ENCODE measurements at regions not wholly inside any gene's neighbourhood (a gene's known extent, or its start where the extent isn't known, plus 50 kb on each side); places are given as distances from the start of the nearest gene placed in this dataset.

DNA sequence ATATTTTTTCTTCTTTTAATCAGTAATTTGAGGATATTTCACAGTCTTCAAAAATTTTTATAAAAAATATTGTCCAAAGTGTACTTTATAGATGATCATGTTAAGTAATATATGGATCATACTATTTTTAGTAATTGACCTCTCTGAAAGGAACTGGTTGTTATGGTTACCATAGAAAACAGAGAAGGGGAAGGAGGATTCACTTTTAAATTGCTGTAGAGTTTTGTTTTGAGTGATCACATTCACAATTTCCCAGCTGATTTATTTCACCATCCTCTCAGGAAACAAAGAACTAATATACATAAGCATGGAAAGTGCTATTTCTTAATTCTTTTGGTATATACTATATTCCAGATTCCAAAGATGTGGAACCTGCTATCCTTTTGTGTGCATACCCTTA is 56.5 kb upstream of the NREP start:
- Mint-ChIP-seq H3K9me3 (peaks cover 1% of the 10 kb centered on the region; the same call in 1 of the 3 replicates), H3K4me3 (no peak overlapping the region), H3K27me3 (ENCODE audit: insufficient read depth, low read depth, poor library complexity) (no peaks in the 10 kb centered on the region), H3K36me3 (ENCODE audit: low read depth) (no peaks in the 10 kb centered on the region; the same call in 2 of the 3 replicates), H3K4me1 (peaks cover 5% of the 10 kb centered on the region; the same call in 2 of the 3 replicates), H3K27ac (no peak overlapping the region)
- ATAC-seq, result no peak
- TF ChIP-seq JUNB (IDR thresholded peaks at IDR 0.05; ENCODE audit: unreplicated experiment) (no peak), NANOG (IDR thresholded peaks at IDR 0.05; ENCODE audit: borderline replicate concordance) (no peak), EZH2 (IDR thresholded peaks at IDR 0.05; ENCODE audit: low read depth, unreplicated experiment) (no peak), ZNF331 (CRISPR knock-in tag; IDR thresholded peaks at IDR 0.05; ENCODE audit: low read depth) (no peak), CREB1 (CRISPR knock-in tag; IDR thresholded peaks at IDR 0.05; ENCODE audit: low read depth) (no peak), ZNF114 (CRISPR knock-in tag; IDR thresholded peaks at IDR 0.05) (no peak), EZH2phosphoT487 (IDR thresholded peaks at IDR 0.05; ENCODE audit: unreplicated experiment) (no peak), STAT1 (IDR thresholded peaks at IDR 0.05; ENCODE audit: unreplicated experiment) (no peak), POLR2AphosphoS5 (IDR thresholded peaks at IDR 0.05; ENCODE audit: low read depth) (no peak)
- TF ChIP-seq, protein P1, sequence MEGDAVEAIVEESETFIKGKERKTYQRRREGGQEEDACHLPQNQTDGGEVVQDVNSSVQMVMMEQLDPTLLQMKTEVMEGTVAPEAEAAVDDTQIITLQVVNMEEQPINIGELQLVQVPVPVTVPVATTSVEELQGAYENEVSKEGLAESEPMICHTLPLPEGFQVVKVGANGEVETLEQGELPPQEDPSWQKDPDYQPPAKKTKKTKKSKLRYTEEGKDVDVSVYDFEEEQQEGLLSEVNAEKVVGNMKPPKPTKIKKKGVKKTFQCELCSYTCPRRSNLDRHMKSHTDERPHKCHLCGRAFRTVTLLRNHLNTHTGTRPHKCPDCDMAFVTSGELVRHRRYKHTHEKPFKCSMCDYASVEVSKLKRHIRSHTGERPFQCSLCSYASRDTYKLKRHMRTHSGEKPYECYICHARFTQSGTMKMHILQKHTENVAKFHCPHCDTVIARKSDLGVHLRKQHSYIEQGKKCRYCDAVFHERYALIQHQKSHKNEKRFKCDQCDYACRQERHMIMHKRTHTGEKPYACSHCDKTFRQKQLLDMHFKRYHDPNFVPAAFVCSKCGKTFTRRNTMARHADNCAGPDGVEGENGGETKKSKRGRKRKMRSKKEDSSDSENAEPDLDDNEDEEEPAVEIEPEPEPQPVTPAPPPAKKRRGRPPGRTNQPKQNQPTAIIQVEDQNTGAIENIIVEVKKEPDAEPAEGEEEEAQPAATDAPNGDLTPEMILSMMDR (conservative IDR thresholded peaks at IDR 0.05; ENCODE audit: low read depth in 2 of 2), result no peak
- TF ChIP-seq, protein P2, sequence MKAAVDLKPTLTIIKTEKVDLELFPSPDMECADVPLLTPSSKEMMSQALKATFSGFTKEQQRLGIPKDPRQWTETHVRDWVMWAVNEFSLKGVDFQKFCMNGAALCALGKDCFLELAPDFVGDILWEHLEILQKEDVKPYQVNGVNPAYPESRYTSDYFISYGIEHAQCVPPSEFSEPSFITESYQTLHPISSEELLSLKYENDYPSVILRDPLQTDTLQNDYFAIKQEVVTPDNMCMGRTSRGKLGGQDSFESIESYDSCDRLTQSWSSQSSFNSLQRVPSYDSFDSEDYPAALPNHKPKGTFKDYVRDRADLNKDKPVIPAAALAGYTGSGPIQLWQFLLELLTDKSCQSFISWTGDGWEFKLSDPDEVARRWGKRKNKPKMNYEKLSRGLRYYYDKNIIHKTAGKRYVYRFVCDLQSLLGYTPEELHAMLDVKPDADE (IDR thresholded peaks at IDR 0.05), result no peak
- TF ChIP-seq, protein P3, sequence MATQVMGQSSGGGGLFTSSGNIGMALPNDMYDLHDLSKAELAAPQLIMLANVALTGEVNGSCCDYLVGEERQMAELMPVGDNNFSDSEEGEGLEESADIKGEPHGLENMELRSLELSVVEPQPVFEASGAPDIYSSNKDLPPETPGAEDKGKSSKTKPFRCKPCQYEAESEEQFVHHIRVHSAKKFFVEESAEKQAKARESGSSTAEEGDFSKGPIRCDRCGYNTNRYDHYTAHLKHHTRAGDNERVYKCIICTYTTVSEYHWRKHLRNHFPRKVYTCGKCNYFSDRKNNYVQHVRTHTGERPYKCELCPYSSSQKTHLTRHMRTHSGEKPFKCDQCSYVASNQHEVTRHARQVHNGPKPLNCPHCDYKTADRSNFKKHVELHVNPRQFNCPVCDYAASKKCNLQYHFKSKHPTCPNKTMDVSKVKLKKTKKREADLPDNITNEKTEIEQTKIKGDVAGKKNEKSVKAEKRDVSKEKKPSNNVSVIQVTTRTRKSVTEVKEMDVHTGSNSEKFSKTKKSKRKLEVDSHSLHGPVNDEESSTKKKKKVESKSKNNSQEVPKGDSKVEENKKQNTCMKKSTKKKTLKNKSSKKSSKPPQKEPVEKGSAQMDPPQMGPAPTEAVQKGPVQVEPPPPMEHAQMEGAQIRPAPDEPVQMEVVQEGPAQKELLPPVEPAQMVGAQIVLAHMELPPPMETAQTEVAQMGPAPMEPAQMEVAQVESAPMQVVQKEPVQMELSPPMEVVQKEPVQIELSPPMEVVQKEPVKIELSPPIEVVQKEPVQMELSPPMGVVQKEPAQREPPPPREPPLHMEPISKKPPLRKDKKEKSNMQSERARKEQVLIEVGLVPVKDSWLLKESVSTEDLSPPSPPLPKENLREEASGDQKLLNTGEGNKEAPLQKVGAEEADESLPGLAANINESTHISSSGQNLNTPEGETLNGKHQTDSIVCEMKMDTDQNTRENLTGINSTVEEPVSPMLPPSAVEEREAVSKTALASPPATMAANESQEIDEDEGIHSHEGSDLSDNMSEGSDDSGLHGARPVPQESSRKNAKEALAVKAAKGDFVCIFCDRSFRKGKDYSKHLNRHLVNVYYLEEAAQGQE (IDR thresholded peaks at IDR 0.05; ENCODE audit: unreplicated experiment), result no peak
- TF ChIP-seq, protein P4, sequence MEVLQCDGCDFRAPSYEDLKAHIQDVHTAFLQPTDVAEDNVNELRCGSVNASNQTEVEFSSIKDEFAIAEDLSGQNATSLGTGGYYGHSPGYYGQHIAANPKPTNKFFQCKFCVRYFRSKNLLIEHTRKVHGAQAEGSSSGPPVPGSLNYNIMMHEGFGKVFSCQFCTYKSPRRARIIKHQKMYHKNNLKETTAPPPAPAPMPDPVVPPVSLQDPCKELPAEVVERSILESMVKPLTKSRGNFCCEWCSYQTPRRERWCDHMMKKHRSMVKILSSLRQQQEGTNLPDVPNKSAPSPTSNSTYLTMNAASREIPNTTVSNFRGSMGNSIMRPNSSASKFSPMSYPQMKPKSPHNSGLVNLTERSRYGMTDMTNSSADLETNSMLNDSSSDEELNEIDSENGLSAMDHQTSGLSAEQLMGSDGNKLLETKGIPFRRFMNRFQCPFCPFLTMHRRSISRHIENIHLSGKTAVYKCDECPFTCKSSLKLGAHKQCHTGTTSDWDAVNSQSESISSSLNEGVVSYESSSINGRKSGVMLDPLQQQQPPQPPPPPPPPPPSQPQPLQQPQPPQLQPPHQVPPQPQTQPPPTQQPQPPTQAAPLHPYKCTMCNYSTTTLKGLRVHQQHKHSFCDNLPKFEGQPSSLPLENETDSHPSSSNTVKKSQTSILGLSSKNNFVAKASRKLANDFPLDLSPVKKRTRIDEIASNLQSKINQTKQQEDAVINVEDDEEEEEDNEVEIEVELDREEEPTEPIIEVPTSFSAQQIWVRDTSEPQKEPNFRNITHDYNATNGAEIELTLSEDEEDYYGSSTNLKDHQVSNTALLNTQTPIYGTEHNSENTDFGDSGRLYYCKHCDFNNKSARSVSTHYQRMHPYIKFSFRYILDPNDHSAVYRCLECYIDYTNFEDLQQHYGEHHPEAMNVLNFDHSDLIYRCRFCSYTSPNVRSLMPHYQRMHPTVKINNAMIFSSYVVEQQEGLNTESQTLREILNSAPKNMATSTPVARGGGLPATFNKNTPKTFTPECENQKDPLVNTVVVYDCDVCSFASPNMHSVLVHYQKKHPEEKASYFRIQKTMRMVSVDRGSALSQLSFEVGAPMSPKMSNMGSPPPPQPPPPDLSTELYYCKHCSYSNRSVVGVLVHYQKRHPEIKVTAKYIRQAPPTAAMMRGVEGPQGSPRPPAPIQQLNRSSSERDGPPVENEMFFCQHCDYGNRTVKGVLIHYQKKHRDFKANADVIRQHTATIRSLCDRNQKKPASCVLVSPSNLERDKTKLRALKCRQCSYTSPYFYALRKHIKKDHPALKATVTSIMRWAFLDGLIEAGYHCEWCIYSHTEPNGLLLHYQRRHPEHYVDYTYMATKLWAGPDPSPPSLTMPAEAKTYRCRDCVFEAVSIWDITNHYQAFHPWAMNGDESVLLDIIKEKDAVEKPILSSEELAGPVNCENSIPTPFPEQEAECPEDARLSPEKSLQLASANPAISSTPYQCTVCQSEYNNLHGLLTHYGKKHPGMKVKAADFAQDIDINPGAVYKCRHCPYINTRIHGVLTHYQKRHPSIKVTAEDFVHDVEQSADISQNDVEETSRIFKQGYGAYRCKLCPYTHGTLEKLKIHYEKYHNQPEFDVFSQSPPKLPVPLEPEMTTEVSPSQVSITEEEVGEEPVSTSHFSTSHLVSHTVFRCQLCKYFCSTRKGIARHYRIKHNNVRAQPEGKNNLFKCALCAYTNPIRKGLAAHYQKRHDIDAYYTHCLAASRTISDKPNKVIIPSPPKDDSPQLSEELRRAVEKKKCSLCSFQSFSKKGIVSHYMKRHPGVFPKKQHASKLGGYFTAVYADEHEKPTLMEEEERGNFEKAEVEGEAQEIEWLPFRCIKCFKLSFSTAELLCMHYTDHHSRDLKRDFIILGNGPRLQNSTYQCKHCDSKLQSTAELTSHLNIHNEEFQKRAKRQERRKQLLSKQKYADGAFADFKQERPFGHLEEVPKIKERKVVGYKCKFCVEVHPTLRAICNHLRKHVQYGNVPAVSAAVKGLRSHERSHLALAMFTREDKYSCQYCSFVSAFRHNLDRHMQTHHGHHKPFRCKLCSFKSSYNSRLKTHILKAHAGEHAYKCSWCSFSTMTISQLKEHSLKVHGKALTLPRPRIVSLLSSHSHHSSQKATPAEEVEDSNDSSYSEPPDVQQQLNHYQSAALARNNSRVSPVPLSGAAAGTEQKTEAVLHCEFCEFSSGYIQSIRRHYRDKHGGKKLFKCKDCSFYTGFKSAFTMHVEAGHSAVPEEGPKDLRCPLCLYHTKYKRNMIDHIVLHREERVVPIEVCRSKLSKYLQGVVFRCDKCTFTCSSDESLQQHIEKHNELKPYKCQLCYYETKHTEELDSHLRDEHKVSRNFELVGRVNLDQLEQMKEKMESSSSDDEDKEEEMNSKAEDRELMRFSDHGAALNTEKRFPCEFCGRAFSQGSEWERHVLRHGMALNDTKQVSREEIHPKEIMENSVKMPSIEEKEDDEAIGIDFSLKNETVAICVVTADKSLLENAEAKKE (CRISPR knock-in tag; IDR thresholded peaks at IDR 0.05), result no peak
- Histone ChIP-seq H3F3A (replicated peaks; ENCODE audit: low read depth) (no peaks in the 10 kb centered on the region), H2AFZ (no peak overlapping the region), H3K79me2 (replicated peaks; ENCODE audit: insufficient read depth) (no peaks in the 10 kb centered on the region), H3K4me1 (ENCODE audit: insufficient read depth) (0 out of 2 replicates have a peak, but pooled peaks cover 3% of the 10 kb centered on the region), H4K20me1 (replicated peaks; ENCODE audit: insufficient read depth) (no peaks in the 10 kb centered on the region), H3K27me3 (ENCODE audit: insufficient read depth) (no peaks in the 10 kb centered on the region), H3K9me2 (ENCODE audit: insufficient read depth) (no peaks in the 10 kb centered on the region; the same call in 1 of the 2 replicates), H3K27ac (ENCODE audit: low read depth) (no peak overlapping the region), H3K4me3 (no peak overlapping the region), H3K4me2 (no peak overlapping the region), H3K36me3 (ENCODE audit: insufficient read depth) (no peaks in the 10 kb centered on the region)
- DNase-seq (ENCODE audit: low spot score), result no peak

Measured in GM23338 (cell line).